ENCODE measurements at regions not wholly inside any gene's neighbourhood (a gene's known extent, or its start where the extent isn't known, plus 50 kb on each side); places are given as distances from the start of the nearest gene placed in this dataset.
A peak's percentile ranks its signal among the peaks of the same experiment; 100 is the strongest.

- no peak for DNase-seq (ENCODE audit: low read depth, low spot score)
- in situ Hi-C loops (cut with HindIII; ENCODE audit: low pct_unique_long_range_greater_than_20kb, low sequenced_read_pairs) = no loop called here
Observed at GRCh38 chr7:19623676-19624075, 85.2 kb downstream of the POLR1F start.

- in situ Hi-C loops (cut with HindIII; ENCODE audit: low pct_unique_long_range_greater_than_20kb, low sequenced_read_pairs) = no loop called here
- DNase-seq (ENCODE audit: low read depth, low spot score) = peak; percentile 54
Observed at GRCh38 chr7:19621740-19622139, 87.1 kb downstream of the POLR1F start.

DNA sequence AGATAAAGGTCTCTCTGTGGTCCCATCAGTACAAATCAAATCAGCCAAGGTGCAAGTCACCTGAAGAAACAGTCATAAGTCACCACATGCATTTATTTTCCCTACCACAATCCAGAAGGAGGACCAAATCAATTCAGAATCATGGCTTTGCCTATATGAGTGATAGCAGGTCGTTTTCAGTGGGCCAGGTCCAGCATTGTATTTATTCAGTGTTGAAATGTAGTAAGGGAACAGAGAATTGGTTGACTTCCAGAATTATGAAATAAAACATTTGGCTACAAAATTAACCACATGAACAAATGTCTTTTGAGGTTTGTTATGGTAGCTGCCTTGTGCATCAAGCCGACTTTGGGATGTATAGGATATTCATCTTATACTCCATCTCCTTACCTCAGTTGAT lies 88.4 kb downstream of the POLR1F start:
- in situ Hi-C loops (cut with HindIII; ENCODE audit: low pct_unique_long_range_greater_than_20kb, low sequenced_read_pairs) = no loop called here
- DNase-seq (ENCODE audit: low read depth, low spot score) = no peak

DNA sequence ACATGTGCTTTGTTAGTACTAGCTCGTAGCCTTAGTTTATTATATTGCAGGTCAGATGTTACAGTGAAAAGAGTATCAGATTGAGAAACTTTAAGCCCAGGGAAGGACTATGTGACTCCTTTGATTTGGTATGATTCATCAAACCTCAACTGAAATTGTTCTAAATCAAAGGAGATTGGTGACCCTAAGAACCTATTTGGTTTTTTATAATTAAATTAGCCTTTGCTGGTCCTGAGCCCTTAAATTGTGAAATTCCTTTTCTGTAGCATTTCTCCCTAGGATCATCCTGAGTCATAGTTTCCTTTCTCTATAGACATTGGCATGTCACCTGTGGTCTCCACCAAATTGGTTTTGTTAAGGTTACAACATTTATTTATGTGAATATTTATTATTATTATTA lies 89.7 kb downstream of the POLR1F start:
- DNase-seq (ENCODE audit: low read depth, low spot score) = no peak
- in situ Hi-C loops (cut with HindIII; ENCODE audit: low pct_unique_long_range_greater_than_20kb, low sequenced_read_pairs) = no loop called here

DNA sequence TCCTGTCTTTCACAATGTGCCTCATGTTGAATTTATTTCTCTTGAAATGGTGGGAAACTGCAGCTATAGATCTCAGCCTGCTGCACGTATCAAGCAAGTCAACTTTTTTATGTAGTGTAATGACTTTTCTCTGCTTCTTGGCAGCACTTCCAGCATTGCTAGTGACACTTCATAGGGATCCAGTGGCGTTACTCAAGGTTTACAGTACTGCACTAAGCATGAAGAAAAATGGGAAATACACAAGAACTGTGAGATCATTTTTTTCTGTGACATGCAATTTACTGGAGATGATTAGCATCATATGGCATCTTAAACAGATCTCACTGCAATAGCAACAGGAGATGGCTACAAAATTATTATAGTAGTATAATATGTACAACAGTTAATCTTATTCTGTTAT lies 90.9 kb downstream of the POLR1F start:
- DNase-seq (ENCODE audit: low read depth, low spot score) = no peak
- in situ Hi-C loops (cut with HindIII; ENCODE audit: low pct_unique_long_range_greater_than_20kb, low sequenced_read_pairs) = no loop called here

- in situ Hi-C loops (cut with HindIII; ENCODE audit: low pct_unique_long_range_greater_than_20kb, low sequenced_read_pairs) = no loop called here
- no peak for DNase-seq (ENCODE audit: low read depth, low spot score)
Observed at GRCh38 chr7:19610194-19610943, 98.5 kb downstream of the POLR1F start.

- in situ Hi-C loops (cut with HindIII; ENCODE audit: low pct_unique_long_range_greater_than_20kb, low sequenced_read_pairs) = no loop called here
Observed at GRCh38 chr7:19589446-19589845, 119.4 kb downstream of the POLR1F start.

DNA sequence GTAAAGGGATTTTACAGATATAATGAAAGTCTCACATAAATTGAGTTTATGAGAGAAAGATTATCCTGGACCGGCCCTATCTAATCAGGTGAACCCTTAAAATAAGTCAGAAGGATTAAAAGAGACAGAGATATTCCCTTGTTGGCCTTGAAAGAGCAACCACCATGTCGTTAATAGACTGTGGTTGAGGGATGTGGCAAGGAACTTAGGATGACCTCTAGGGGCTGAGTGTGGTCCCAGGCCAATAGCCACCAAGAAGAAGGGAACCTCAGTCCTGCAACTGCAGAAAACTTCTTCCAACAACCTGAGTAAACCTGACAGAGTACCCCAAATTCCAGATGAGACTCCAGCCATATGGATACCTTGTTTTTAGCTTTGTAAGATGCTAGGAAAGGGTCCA lies 121.5 kb downstream of the POLR1F start:
- peak; percentile 62 for DNase-seq (ENCODE audit: low read depth, low spot score)
- in situ Hi-C loops (cut with HindIII; ENCODE audit: low pct_unique_long_range_greater_than_20kb, low sequenced_read_pairs) = no loop called here

More at GRCh38 chr7:19589446-19589845, 119.4 kb downstream of the POLR1F start:
- no peak for DNase-seq (ENCODE audit: low read depth, low spot score)

- no peak for DNase-seq (ENCODE audit: low read depth, low spot score)
- in situ Hi-C loops (cut with HindIII; ENCODE audit: low pct_unique_long_range_greater_than_20kb, low sequenced_read_pairs) = no loop called here
Observed at GRCh38 chr7:19585761-19586160, 123.1 kb downstream of the POLR1F start.

GRCh38 chr7:19575909-19576557 lies 132.8 kb downstream of the POLR1F start:
- in situ Hi-C loops (cut with HindIII; ENCODE audit: low pct_unique_long_range_greater_than_20kb, low sequenced_read_pairs) = no loop called here

DNA sequence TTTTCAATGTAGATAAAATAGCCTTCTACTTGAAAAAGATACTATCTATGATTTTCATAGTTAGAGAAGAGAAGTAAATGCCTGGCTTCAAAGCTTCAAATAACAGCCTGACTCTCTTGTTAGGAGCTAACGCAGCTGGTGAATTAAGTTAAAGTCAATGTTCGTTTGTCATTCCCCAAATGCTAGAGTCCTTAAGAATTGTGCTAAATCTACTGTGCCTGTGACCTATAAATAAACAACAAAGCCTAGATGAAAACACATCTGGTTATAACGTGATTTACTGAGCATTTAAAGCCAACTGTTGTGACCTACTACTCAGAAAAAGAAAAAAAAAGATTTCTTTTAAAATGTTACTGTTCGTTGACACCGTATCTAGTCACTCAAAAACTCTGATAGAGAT lies 134.7 kb downstream of the POLR1F start:
- in situ Hi-C loops (cut with HindIII; ENCODE audit: low pct_unique_long_range_greater_than_20kb, low sequenced_read_pairs) = no loop called here
- DNase-seq (ENCODE audit: low read depth, low spot score) = no peak

More at GRCh38 chr7:19575909-19576557, 132.8 kb downstream of the POLR1F start:
- DNase-seq (ENCODE audit: low read depth, low spot score) = no peak

- no peak for DNase-seq (ENCODE audit: low read depth, low spot score)
- in situ Hi-C loops (cut with HindIII; ENCODE audit: low pct_unique_long_range_greater_than_20kb, low sequenced_read_pairs) = no loop called here
Observed at GRCh38 chr7:19572566-19572965, 136.3 kb downstream of the POLR1F start.

DNA sequence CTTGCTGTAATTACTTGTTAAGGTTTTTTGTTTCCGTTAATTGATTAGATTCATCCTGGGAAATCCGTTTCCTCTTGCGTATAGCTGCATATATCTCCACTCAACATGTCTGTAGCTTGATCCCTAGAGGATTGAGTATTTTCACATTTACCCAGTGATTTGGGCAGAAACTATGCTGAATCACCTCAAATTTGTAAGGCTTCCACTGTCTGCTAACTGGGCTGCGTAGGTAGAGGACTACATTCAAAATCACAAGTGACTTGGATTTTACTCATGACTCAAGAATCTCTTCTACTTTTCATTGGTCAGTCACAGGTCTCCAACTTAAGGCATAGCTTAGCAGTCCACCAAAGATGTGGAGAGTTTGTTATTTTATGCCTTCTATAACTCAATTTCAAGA lies 141.8 kb downstream of the POLR1F start:
- DNase-seq (ENCODE audit: low read depth, low spot score) = no peak
- in situ Hi-C loops (cut with HindIII; ENCODE audit: low pct_unique_long_range_greater_than_20kb, low sequenced_read_pairs) = no loop called here

- in situ Hi-C loops (cut with HindIII; ENCODE audit: low pct_unique_long_range_greater_than_20kb, low sequenced_read_pairs) = no loop called here
- no peak for DNase-seq (ENCODE audit: low read depth, low spot score)
Observed at GRCh38 chr7:19565602-19566001, 143.2 kb downstream of the POLR1F start.

DNA sequence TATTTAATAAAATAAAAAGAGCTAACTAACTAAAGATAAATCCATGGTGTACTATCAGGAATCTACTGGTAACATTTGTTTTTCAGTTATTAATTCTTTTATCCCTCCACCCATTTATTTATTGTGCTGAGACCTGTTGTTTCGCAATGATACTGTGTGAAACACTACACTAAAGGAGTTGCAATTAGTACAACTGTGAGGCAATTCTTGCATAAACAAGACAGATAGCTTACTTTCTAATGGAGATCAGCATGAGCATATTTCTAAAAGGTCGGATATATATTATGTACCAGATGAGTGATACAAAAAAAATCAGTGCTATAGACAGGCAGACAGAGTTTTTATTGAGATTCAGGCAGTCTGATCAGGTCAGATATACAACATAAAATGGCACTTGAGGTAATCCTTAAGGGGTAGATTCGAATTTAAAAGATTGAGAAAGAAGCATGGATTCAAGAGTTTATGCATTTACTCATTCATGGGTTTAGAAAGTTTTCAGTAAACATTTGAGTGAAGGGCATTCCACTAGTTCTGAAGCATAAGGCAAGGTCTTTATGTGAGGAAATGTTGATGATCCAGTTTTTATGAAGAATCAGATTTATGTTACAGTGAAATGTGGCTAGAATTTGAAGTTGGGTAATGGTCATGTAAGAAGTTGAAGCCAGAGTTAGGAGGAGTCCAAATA lies 147.6 kb downstream of the POLR1F start:
- no peak for DNase-seq (ENCODE audit: low read depth, low spot score)
- in situ Hi-C loops (cut with HindIII; ENCODE audit: low pct_unique_long_range_greater_than_20kb, low sequenced_read_pairs) = no loop called here

DNA sequence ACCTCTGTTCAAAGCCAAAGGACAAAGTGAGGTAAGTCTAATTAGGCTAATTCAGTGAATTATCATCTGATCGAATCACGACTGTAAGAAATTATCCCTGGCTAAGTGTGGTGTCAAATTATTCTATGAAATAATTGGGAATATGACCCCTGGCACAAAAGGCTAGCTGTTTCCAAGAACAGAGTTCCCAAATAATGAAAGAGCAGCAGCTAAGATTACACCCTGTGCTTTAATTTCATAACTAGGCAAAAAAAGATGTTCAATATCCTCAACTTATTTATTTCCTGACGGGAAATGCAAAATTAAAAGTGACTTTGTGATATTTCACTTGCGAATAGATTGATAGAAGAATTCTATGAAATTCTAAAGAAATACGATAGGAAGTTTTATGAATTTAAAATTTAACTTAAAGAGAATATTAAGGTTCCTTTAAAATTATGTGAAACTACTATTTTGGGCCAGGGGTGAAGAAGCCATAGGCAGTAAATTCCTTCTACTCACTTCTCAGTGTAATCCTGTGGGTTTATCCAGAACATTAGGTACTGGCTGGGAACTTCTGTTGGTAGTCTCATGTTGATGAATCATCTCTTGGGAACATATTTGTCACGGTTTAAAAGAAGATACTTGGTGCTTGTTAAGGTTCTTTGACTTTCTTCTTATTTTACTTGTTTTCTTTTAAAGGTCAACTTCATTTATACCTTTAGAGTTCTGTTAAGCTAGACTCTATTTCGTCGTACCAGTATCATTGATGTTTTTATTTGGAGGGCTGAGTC lies 148.5 kb downstream of the POLR1F start:
- in situ Hi-C loops (cut with HindIII; ENCODE audit: low pct_unique_long_range_greater_than_20kb, low sequenced_read_pairs) = no loop called here
- DNase-seq (ENCODE audit: low read depth, low spot score) = peak; percentile 60

DNA sequence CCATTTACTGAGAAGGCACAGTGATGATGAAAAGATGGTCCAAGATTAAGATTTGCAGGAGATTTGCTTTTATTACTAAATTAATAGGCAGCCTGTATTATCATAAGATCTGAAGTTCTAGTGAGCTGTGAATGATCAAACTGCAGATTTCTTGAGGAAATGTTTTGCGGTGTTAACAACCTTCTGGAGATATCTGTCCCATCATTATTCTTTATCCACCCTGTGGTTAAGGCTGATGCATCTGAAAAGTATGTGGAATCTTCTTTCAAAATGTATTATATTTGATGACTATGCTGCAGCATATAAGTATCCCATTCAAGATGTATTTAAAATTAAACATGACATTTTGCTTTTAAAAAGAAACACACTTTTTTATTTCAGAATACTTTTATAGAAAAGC lies 150.3 kb downstream of the POLR1F start:
- DNase-seq (ENCODE audit: low read depth, low spot score) = no peak

More for the DNA sequence above, 150.3 kb downstream of the POLR1F start:
- in situ Hi-C loops (cut with HindIII; ENCODE audit: low pct_unique_long_range_greater_than_20kb, low sequenced_read_pairs) = no loop called here
